IPS-NIHi7 (cell line): ENCODE measurements at regions not wholly inside any gene's neighbourhood (a gene's known extent, or its start where the extent isn't known, plus 50 kb on each side); places are given as distances from the start of the nearest gene placed in this dataset.
A peak's percentile ranks its signal among the peaks of the same experiment; 100 is the strongest.
"Not testable (repeated sequence)": the region's sequence is repeated elsewhere in the genome, so short reads cannot be mapped to it uniquely, and the experiment has no call there.

ENCODE experiments used
- DNase-seq: peaks from one replicate; pipeline ENCODE4 v3.0.0; 2012; ENCODE audit warnings: mixed read lengths; ENCODE audit errors: extremely low spot score

GRCh38 chr17:54191261-54191660 lies 368.5 kb downstream of the KIF2B start:
- DNase-seq: no peak

GRCh38 chr17:54194268-54194667 lies 371.5 kb downstream of the KIF2B start:
- DNase-seq: no peak

GRCh38 chr17:54196751-54197150 lies 374.0 kb downstream of the KIF2B start:
- DNase-seq: no peak

- DNase-seq: not testable (repeated sequence)
Observed at GRCh38 chr17:54201380-54201779, 378.7 kb downstream of the KIF2B start.

- no peak for DNase-seq
Observed at GRCh38 chr17:54220829-54221228, 398.1 kb downstream of the KIF2B start.

GRCh38 chr17:54221499-54221898 lies 398.8 kb downstream of the KIF2B start:
- no peak for DNase-seq

- no peak for DNase-seq
Observed at GRCh38 chr17:54235571-54235970, 412.8 kb downstream of the KIF2B start.

- DNase-seq: no peak
Observed at GRCh38 chr17:54237911-54238515, 415.3 kb downstream of the KIF2B start.

- DNase-seq: no peak
Observed at GRCh38 chr17:54239291-54239690, 416.6 kb downstream of the KIF2B start.

GRCh38 chr17:54255696-54256095 lies 433.0 kb downstream of the KIF2B start:
- no peak for DNase-seq

- DNase-seq: peak; percentile 41
Observed at GRCh38 chr17:54256401-54256929, 433.7 kb downstream of the KIF2B start.

- no peak for DNase-seq
Observed at GRCh38 chr17:54257440-54257839, 434.7 kb downstream of the KIF2B start.

- DNase-seq: no peak
Observed at GRCh38 chr17:54259476-54259875, 436.7 kb downstream of the KIF2B start.

GRCh38 chr17:54261465-54261864 lies 438.7 kb downstream of the KIF2B start:
- no peak for DNase-seq

- DNase-seq: no peak
Observed at GRCh38 chr17:54269881-54270280, 447.2 kb downstream of the KIF2B start.

GRCh38 chr17:54270499-54270898 lies 447.8 kb downstream of the KIF2B start:
- DNase-seq: no peak

- DNase-seq: no peak
Observed at GRCh38 chr17:54277868-54278267, 455.1 kb downstream of the KIF2B start.

GRCh38 chr17:54280741-54281140 lies 458.0 kb downstream of the KIF2B start:
- DNase-seq: no peak

- DNase-seq: no peak
Observed at GRCh38 chr17:54282886-54283285, 460.2 kb downstream of the KIF2B start.

GRCh38 chr17:54307351-54307750 lies 484.6 kb downstream of the KIF2B start:
- DNase-seq: no peak

GRCh38 chr17:54324813-54325212 lies 502.1 kb downstream of the KIF2B start:
- DNase-seq: no peak

- DNase-seq: peak; percentile 9
Observed at GRCh38 chr17:54339731-54340130, 517.0 kb downstream of the KIF2B start.

- no peak for DNase-seq
Observed at GRCh38 chr17:54347495-54347894, 524.8 kb downstream of the KIF2B start.

- DNase-seq: no peak
Observed at GRCh38 chr17:54348234-54348633, 525.5 kb downstream of the KIF2B start.
